ENCODE measurements at regions not wholly inside any gene's neighbourhood (a gene's known extent, or its start where the extent isn't known, plus 50 kb on each side); places are given as distances from the start of the nearest gene placed in this dataset.
A peak's percentile ranks its signal among the peaks of the same experiment; 100 is the strongest.

- Histone ChIP-seq H3K27ac (replicated peaks in 1 of 4) (no peak overlapping the region), H3K36me3 (no peaks in the 10 kb centered on the region), H3K4me1 (peaks cover 0 to 5% (median 0%) of the 10 kb centered on the region in 4 donors), H3K9me3 (peaks cover 0 to 8% (median 7%) of the 10 kb centered on the region in 4 donors), H3K27me3 (no peaks in the 10 kb centered on the region), H3K4me3 (no peak overlapping the region)
- DNase-seq (ENCODE audit: extremely low spot score): peak; percentile 62
- intact Hi-C loops (cut with DNase I): loop anchor here (10.0 kb wide), 1 partner anchor 227 kb away; no protein-coding TSS in a partner anchor
- TF ChIP-seq POLR2AphosphoS5 (IDR thresholded peaks at IDR 0.05) (no peak), EP300 (IDR thresholded peaks at IDR 0.05) (no peak), POLR2A (IDR thresholded peaks at IDR 0.05; ENCODE audit: low read depth) (no peak), CTCF (IDR thresholded peaks at IDR 0.05) (no peak)
- 90% methylated on average over 6 of the region's 6 CpGs for WGBS
These were observed 76.4 kb downstream of the EBLN2 start for GRCh38 chr3:73137736-73138403.

- no peak overlapping the region for H3K27ac ChIP-seq (replicated peaks in 1 of 4)
- H3K4me3 ChIP-seq: no peak overlapping the region
- no peaks in the 10 kb centered on the region for H3K36me3 ChIP-seq
- 78% methylated on average over 7 of the region's 7 CpGs for WGBS
- H3K27me3 ChIP-seq: no peaks in the 10 kb centered on the region
- intact Hi-C loops (cut with DNase I): no loop called here
- peak; percentile 86 for DNase-seq (ENCODE audit: extremely low spot score)
- H3K9me3 ChIP-seq: no peaks in the 10 kb centered on the region
- no peak for TF ChIP-seq CTCF (IDR thresholded peaks at IDR 0.05)
- TF ChIP-seq EP300 (IDR thresholded peaks at IDR 0.05): no peak
- H3K4me1 ChIP-seq: peaks cover 0 to 7% (median 5%) of the 10 kb centered on the region in 4 donors
These were observed 79.4 kb downstream of the EBLN2 start for GRCh38 chr3:73140772-73141442.

- H3K27me3 ChIP-seq: no peaks in the 10 kb centered on the region
- H3K4me1 ChIP-seq: peaks cover 0 to 7% (median 5%) of the 10 kb centered on the region in 4 donors
- DNase-seq (ENCODE audit: extremely low spot score): peak; percentile 80
- H3K9me3 ChIP-seq: no peaks in the 10 kb centered on the region
- H3K27ac ChIP-seq (replicated peaks in 1 of 4): no peak overlapping the region
- intact Hi-C loops (cut with DNase I): no loop called here
- 72% methylated on average over 3 of the region's 3 CpGs for WGBS
- no peak overlapping the region for H3K4me3 ChIP-seq
- TF ChIP-seq POLR2AphosphoS5 (IDR thresholded peaks at IDR 0.05) (no peak), POLR2A (IDR thresholded peaks at IDR 0.05; ENCODE audit: low read depth) (no peak), CTCF (IDR thresholded peaks at IDR 0.05) (no peak), EP300 (IDR thresholded peaks at IDR 0.05) (no peak)
- no peaks in the 10 kb centered on the region for H3K36me3 ChIP-seq
These were observed 80.1 kb downstream of the EBLN2 start for GRCh38 chr3:73141525-73141924.

- intact Hi-C loops (cut with DNase I): no loop called here
- TF ChIP-seq CTCF (IDR thresholded peaks at IDR 0.05) (no peak), EP300 (IDR thresholded peaks at IDR 0.05) (no peak), POLR2AphosphoS5 (IDR thresholded peaks at IDR 0.05) (no peak), POLR2A (IDR thresholded peaks at IDR 0.05; ENCODE audit: low read depth) (no peak)
- Histone ChIP-seq H3K36me3 (no peaks in the 10 kb centered on the region), H3K27ac (replicated peaks in 1 of 4) (no peak overlapping the region), H3K9me3 (no peaks in the 10 kb centered on the region), H3K4me1 (peaks cover 0 to 12% (median 6%) of the 10 kb centered on the region in 4 donors), H3K27me3 (no peaks in the 10 kb centered on the region), H3K4me3 (no peak overlapping the region)
- WGBS: 88% methylated on average over 4 of the region's 4 CpGs
- DNase-seq (ENCODE audit: extremely low spot score): no peak
These were observed 81.9 kb downstream of the EBLN2 start for GRCh38 chr3:73143401-73143800.
